Mesenchymal stem cell (in vitro differentiated cells and primary cell): ENCODE measurements at regions not wholly inside any gene's neighbourhood (a gene's known extent, or its start where the extent isn't known, plus 50 kb on each side); places are given as distances from the start of the nearest gene placed in this dataset.
A peak's percentile ranks its signal among the peaks of the same experiment; 100 is the strongest.

Experiments
- DNase-seq: peaks from one replicate; pipeline ENCODE4 v3.0.0-alpha.2; 2013
- H2AFZ ChIP-seq: one replicate; pipeline ENCODE4 v1.6.1; 2013; ENCODE audit warnings: low read depth, mild to moderate bottlenecking, control low read depth, inconsistent platforms, low read length, moderate library complexity
- H2AK5ac ChIP-seq: 2 replicates; pipeline ENCODE4 v1.6.1; 2013; ENCODE audit warnings: low read length, moderate library complexity, mild to moderate bottlenecking, inconsistent platforms; ENCODE audit not compliant: severe bottlenecking
- H2BK120ac ChIP-seq: one replicate; pipeline ENCODE4 v1.6.1; 2013; ENCODE audit warnings: low read depth, mild to moderate bottlenecking, inconsistent platforms, low read length, moderate library complexity
- H2BK12ac ChIP-seq, 2 experiments: one replicate each; pipeline ENCODE4 v1.6.1; 2013; ENCODE audit warnings: inconsistent platforms in 2 of 2, low read length in 2 of 2, mild to moderate bottlenecking in 2 of 2, moderate library complexity in 2 of 2, control low read depth in 1 of 2
- H2BK15ac ChIP-seq: one replicate; pipeline ENCODE4 v1.6.1; 2013; ENCODE audit warnings: mild to moderate bottlenecking, low read depth, inconsistent platforms; ENCODE audit not compliant: poor library complexity, severe bottlenecking
- H2BK5ac ChIP-seq: 2 replicates; pipeline ENCODE4 v1.6.1; 2013; ENCODE audit warnings: low read depth, mild to moderate bottlenecking, low read length, control low read depth, inconsistent platforms; ENCODE audit not compliant: poor library complexity, severe bottlenecking
- H3K14ac ChIP-seq, 2 experiments: one replicate each; pipeline ENCODE4 v1.6.1; 2013; ENCODE audit warnings: inconsistent platforms in 2 of 2, low read length in 2 of 2, control low read depth in 1 of 2, mild to moderate bottlenecking in 1 of 2, moderate library complexity in 1 of 2
- H3K18ac ChIP-seq, 2 experiments: one replicate each; pipeline ENCODE4 v1.6.1; 2013; ENCODE audit warnings: inconsistent platforms in 2 of 2, low read length in 2 of 2, control low read depth in 1 of 2, low read depth in 1 of 2, mild to moderate bottlenecking in 1 of 2
- H3K23ac ChIP-seq, 2 experiments: one replicate each; pipeline ENCODE4 v1.6.1; 2013; ENCODE audit warnings: inconsistent platforms in 2 of 2, low read length in 2 of 2, mild to moderate bottlenecking in 2 of 2, moderate library complexity in 2 of 2, control low read depth in 1 of 2
- H3K27ac ChIP-seq: 2 replicates; pipeline ENCODE4 v1.5.1; 2013; ENCODE audit warnings: mild to moderate bottlenecking, moderate library complexity, low read length, control low read depth, inconsistent platforms; ENCODE audit not compliant: poor library complexity, severe bottlenecking
- H3K27me3 ChIP-seq, 2 experiments: 2 replicates each; pipeline versions ENCODE4 v1.6.1 to v1.7.0; 2013; ENCODE audit warnings: low read length in 2 of 2, mild to moderate bottlenecking in 2 of 2, moderate library complexity in 2 of 2, control low read depth in 1 of 2, inconsistent platforms in 1 of 2; ENCODE audit not compliant: control insufficient read depth in 1 of 2, insufficient read depth in 1 of 2
- H3K36me3 ChIP-seq, 2 experiments: 2 replicates each; pipeline versions ENCODE4 v1.6.1 to v1.7.0; 2013; ENCODE audit warnings: low read length in 2 of 2, control low read depth in 1 of 2, inconsistent platforms in 1 of 2, low read depth in 1 of 2, mild to moderate bottlenecking in 1 of 2; ENCODE audit not compliant: insufficient read depth in 2 of 2, control insufficient read depth in 1 of 2
- H3K4ac ChIP-seq, 2 experiments: one replicate each; pipeline ENCODE4 v1.6.1; 2013; ENCODE audit warnings: inconsistent platforms in 2 of 2, low read length in 2 of 2, mild to moderate bottlenecking in 2 of 2, moderate library complexity in 2 of 2, control low read depth in 1 of 2, low read depth in 1 of 2
- H3K4me1 ChIP-seq: 2 replicates; pipeline ENCODE4 v1.6.1; 2013; ENCODE audit warnings: low read depth, low read length, control low read depth; ENCODE audit not compliant: control insufficient read depth, insufficient read depth
- H3K4me2 ChIP-seq: 2 replicates; pipeline ENCODE4 v1.6.1; 2013; ENCODE audit warnings: low read length, mild to moderate bottlenecking, inconsistent platforms; ENCODE audit not compliant: poor library complexity, severe bottlenecking
- H3K4me3 ChIP-seq, 2 experiments: 2 replicates each; pipeline versions ENCODE4 v1.5.1 to v1.7.0; 2013; ENCODE audit warnings: low read length in 2 of 2, mild to moderate bottlenecking in 2 of 2, control low read depth in 1 of 2, low read depth in 1 of 2; ENCODE audit not compliant: insufficient read depth in 1 of 2
- H3K79me1 ChIP-seq: replicated peaks from 2 replicates; pipeline ENCODE4 v1.6.1; 2013; ENCODE audit warnings: mild to moderate bottlenecking, control low read depth, low read length, inconsistent platforms; ENCODE audit not compliant: poor library complexity, severe bottlenecking
- H3K9ac ChIP-seq: 2 replicates; pipeline ENCODE4 v1.7.0; 2013; ENCODE audit warnings: mild to moderate bottlenecking, low read length, moderate library complexity
- H3K9me3 ChIP-seq: 2 replicates; pipeline ENCODE4 v1.7.0; 2013; ENCODE audit warnings: mild to moderate bottlenecking, low read length; ENCODE audit not compliant: control insufficient read depth
- H4K8ac ChIP-seq: one replicate; pipeline ENCODE4 v1.6.1; 2013; ENCODE audit warnings: inconsistent platforms, mild to moderate bottlenecking, low read length, moderate library complexity
- H4K91ac ChIP-seq: one replicate; pipeline ENCODE4 v1.6.1; 2013; ENCODE audit warnings: mild to moderate bottlenecking, low read length, inconsistent platforms
- WGBS: methylation state at CpG from one replicate; pipeline ENCODE4 v1.1.7; 2013; ENCODE audit warnings: mixed read lengths; 5-methylcytosine and 5-hydroxymethylcytosine counted together

DNA sequence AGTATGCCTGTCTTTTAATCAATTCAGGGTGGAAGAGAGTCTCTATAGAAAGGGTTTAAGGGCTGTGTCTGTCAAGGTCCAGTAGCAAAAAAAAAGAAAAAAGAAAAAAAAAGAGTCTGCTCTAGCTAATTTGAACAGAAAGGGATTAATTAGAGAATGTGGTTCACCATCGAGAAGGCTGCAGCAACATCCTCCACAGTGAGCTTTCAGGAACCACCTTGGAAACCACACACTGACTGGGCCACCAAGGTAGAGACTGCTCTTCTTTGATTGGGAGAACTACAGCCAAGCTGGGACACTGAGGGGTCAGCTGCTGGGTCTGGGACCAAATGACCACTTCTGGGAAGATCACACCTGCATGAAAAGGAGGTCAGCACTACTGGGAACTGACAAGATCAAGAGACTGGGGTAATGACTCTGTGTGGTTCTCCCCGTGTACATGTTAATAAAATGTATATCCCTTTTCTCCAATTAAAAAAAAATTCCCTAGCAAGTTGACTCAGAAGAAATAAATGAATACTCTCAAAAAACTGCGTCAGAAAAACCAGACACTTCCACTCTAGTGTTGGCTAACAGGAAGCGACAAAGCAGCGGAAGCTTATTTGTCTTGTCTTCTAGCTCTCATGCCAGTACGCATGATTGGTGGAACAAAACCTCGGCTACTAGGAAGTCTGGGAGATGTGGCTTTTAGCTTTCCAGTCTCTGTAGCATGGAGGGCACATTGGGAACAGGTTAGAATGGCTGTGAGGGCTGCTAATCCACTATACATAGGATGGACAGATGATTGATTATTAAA, 60.0 kb upstream of the IVNS1ABP start:
- Histone ChIP-seq H3K36me3 (no peaks in the 10 kb centered on the region), H3K9me3 (no peaks in the 10 kb centered on the region), H3K9ac (no peak overlapping the region), H2BK12ac (no peak overlapping the region), H2BK15ac (no peak overlapping the region), H2AFZ (no peak overlapping the region), H3K27ac (no peak overlapping the region), H3K27me3 (no peaks in the 10 kb centered on the region), H4K8ac (no peak overlapping the region), H3K18ac (no peak overlapping the region), H2AK5ac (no peak overlapping the region), H3K14ac (no peak overlapping the region), H4K91ac (no peak overlapping the region), H2BK120ac (no peak overlapping the region), H3K79me1 (no peaks in the 10 kb centered on the region), H3K4me2 (no peak overlapping the region), H3K23ac (no peak overlapping the region), H3K4ac (peak overlapping the region in 1 of 2 experiments; percentile 66), H3K4me1 (no peaks in the 10 kb centered on the region), H3K4me3 (no peak overlapping the region), H2BK5ac (no peak overlapping the region)
- DNase-seq: peak; percentile 84
- 73% methylated on average over 7 of the region's 7 CpGs for WGBS

DNA sequence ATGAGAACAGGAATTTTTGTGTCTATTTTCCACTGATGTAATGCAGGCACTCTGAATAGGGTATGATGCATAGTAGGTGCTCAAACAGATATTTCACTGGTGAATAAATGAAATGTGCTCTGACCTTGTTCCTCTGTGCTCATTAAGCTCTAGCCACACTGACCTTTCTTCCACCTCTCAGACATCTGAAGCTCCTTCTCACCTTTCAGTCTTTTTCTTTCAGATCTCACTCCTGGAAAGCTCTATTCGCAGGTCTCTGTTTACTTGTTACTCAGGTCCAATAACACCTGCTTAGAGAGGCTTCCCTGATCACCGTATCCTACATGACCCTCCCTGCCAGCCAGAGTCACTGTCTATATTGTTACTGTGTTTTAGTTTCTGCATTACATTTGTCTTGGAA, 59.2 kb upstream of the IVNS1ABP start:
- Histone ChIP-seq H4K8ac (no peak overlapping the region), H3K23ac (no peak overlapping the region), H2BK5ac (no peak overlapping the region), H3K4me1 (no peaks in the 10 kb centered on the region), H4K91ac (no peak overlapping the region), H3K4me2 (no peak overlapping the region), H2BK15ac (no peak overlapping the region), H3K9ac (no peak overlapping the region), H3K4me3 (no peak overlapping the region), H2AFZ (no peak overlapping the region), H2BK12ac (no peak overlapping the region), H3K79me1 (no peaks in the 10 kb centered on the region), H3K14ac (no peak overlapping the region), H3K36me3 (no peaks in the 10 kb centered on the region), H3K4ac (no peak overlapping the region), H2AK5ac (no peak overlapping the region), H3K18ac (no peak overlapping the region), H2BK120ac (no peak overlapping the region), H3K27ac (no peak overlapping the region), H3K9me3 (no peaks in the 10 kb centered on the region), H3K27me3 (no peaks in the 10 kb centered on the region)
- no peak for DNase-seq
- 100% methylated on average over 1 of the region's 2 CpGs for WGBS

DNA sequence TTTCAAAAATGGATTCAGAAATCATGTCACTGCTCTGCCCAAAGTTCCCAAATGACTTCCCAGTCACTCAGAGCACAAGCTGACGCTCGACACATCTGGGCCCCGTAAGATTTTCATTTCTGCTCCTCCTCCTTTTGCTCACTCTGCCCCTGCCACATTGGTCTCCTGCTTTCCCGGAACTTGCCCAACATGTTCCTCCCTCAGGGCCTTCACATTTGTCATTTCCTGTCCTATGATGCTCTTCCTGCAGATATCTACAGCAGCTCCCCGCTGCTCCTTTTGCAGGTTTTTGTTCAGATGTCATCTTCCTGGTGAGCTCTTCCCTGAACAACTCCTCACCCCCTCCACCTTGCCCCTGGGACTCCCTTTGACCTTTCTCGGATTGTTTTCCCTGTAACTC, 58.5 kb upstream of the IVNS1ABP start:
- no peak overlapping the region for H4K91ac ChIP-seq
- H2AFZ ChIP-seq: no peak overlapping the region
- DNase-seq: no peak
- no peak overlapping the region for H2BK120ac ChIP-seq
- H3K14ac ChIP-seq: no peak overlapping the region
- no peaks in the 10 kb centered on the region for H3K36me3 ChIP-seq
- H3K4me2 ChIP-seq: no peak overlapping the region
- no peak overlapping the region for H2AK5ac ChIP-seq
- no peak overlapping the region for H3K23ac ChIP-seq
- H3K9ac ChIP-seq: no peak overlapping the region
- H3K27ac ChIP-seq: no peak overlapping the region
- H3K79me1 ChIP-seq: no peaks in the 10 kb centered on the region
- H4K8ac ChIP-seq: peak overlapping the region; percentile 24
- H3K4me1 ChIP-seq: no peaks in the 10 kb centered on the region
- no peak overlapping the region for H3K4ac ChIP-seq
- H2BK12ac ChIP-seq: no peak overlapping the region
- H3K18ac ChIP-seq: no peak overlapping the region
- no peak overlapping the region for H2BK5ac ChIP-seq
- WGBS: 82% methylated on average over 6 of the region's 6 CpGs
- H3K4me3 ChIP-seq: no peak overlapping the region
- H3K9me3 ChIP-seq: no peaks in the 10 kb centered on the region
- H2BK15ac ChIP-seq: no peak overlapping the region
- no peaks in the 10 kb centered on the region for H3K27me3 ChIP-seq

DNA sequence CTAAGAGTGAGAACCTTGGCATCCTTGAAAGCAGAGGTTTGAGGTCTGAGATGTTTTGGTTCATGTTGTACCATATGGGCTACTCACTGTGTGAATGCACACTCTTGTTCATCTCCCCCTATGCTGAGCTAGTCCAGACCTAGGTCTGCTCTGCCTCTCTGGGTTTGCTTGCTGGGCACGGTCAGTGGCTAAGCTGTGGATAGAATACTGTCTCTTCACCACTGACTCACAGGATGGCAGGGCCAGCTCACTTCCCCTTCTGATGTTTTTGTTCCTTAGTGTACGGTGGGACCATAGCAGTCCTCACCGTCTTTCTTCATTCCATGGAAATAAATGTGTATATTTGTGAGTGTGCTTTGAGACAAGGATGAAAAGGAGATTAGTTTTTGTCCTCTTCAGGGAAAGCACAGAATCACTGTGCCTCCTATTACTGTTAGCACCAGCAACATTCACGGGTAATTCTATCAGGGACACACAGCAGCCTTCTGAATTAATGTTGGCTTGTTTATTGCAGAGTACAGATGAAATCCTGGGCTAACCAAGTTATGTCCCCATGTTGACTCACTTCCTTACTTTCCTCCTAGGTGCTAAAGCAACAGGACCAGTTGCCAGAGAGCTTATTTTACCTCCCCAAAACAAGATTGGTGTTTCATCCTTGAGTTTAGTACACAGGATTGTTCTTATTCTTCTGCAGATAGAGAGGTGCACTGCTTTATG, 56.9 kb upstream of the IVNS1ABP start:
- no peak overlapping the region for H2AK5ac ChIP-seq
- WGBS: 32% methylated on average over 4 of the region's 4 CpGs
- no peak overlapping the region for H2BK12ac ChIP-seq
- H3K27ac ChIP-seq: peak overlapping the region; percentile 54
- H3K4me1 ChIP-seq: no peaks in the 10 kb centered on the region
- no peaks in the 10 kb centered on the region for H3K9me3 ChIP-seq
- H3K36me3 ChIP-seq: no peaks in the 10 kb centered on the region
- H3K4me2 ChIP-seq: no peak overlapping the region
- no peak overlapping the region for H2BK15ac ChIP-seq
- H3K23ac ChIP-seq: no peak overlapping the region
- H2AFZ ChIP-seq: peak overlapping the region; percentile 3
- H4K91ac ChIP-seq: no peak overlapping the region
- H4K8ac ChIP-seq: peak overlapping the region; percentile 48
- no peaks in the 10 kb centered on the region for H3K27me3 ChIP-seq
- H3K4ac ChIP-seq: no peak overlapping the region
- peak; percentile 52 for DNase-seq
- H3K9ac ChIP-seq: peak overlapping the region; percentile 13
- H2BK5ac ChIP-seq: no peak overlapping the region
- no peaks in the 10 kb centered on the region for H3K79me1 ChIP-seq
- no peak overlapping the region for H2BK120ac ChIP-seq
- no peak overlapping the region for H3K4me3 ChIP-seq
- H3K18ac ChIP-seq: no peak overlapping the region
- H3K14ac ChIP-seq: no peak overlapping the region
